Natural killer cell (primary cell): ENCODE measurements at regions not wholly inside any gene's neighbourhood (a gene's known extent, or its start where the extent isn't known, plus 50 kb on each side); places are given as distances from the start of the nearest gene placed in this dataset.

Experiments used
- ATAC-seq, 3 donors: fragments of 150-1000 bp in 2 of 3; fragments of 200-7000 bp in 1 of 3; cut with Tn5 transposase; 1 replicate in 1 of 3; 2 replicates in 2 of 3; pipeline ENCODE4 v1.10.0; 2021; ENCODE audit warnings: mild to moderate bottlenecking in 2 of 3, moderate library complexity in 2 of 3
- DNase-seq, 2 donors: peaks; one replicate each; pipeline versions ENCODE4 v3.0.0 to v3.0.0-alpha.2; 2013 to 2021; ENCODE audit warnings: mixed read lengths in 1 of 2
- H3K27ac ChIP-seq: one replicate; pipeline ENCODE4 v1.5.1; 2013; ENCODE audit warnings: mild to moderate bottlenecking, low read length
- H3K27me3 ChIP-seq: one replicate; pipeline ENCODE4 v1.6.1; 2013; ENCODE audit warnings: low read length; ENCODE audit not compliant: control insufficient read depth, insufficient read depth
- H3K36me3 ChIP-seq: one replicate; pipeline ENCODE4 v1.6.1; 2013; ENCODE audit warnings: low read length; ENCODE audit not compliant: control insufficient read depth, insufficient read depth
- H3K4me1 ChIP-seq: one replicate; pipeline ENCODE4 v1.6.1; 2013; ENCODE audit warnings: low read length; ENCODE audit not compliant: control insufficient read depth, insufficient read depth
- H3K4me3 ChIP-seq: one replicate; pipeline ENCODE4 v1.5.1; 2013; ENCODE audit warnings: low read length
- H3K9me3 ChIP-seq: one replicate; pipeline ENCODE4 v1.6.1; 2013; ENCODE audit warnings: low read length; ENCODE audit not compliant: control insufficient read depth, insufficient read depth
- H3K27ac Mint-ChIP-seq, 2 donors: one replicate each; pipeline ENCODE4 v1.8.0; 2022; ENCODE audit warnings: mild to moderate bottlenecking in 2 of 2, mixed read lengths in 2 of 2, moderate library complexity in 1 of 2
- H3K27me3 Mint-ChIP-seq, 2 donors: one replicate each; pipeline ENCODE4 v1.8.0; 2022; ENCODE audit warnings: low read depth in 2 of 2, mixed read lengths in 2 of 2
- H3K36me3 Mint-ChIP-seq: one replicate; pipeline ENCODE4 v1.8.0; 2022; ENCODE audit warnings: mixed read lengths
- H3K4me1 Mint-ChIP-seq, 2 donors: one replicate each; pipeline ENCODE4 v1.8.0; 2022; ENCODE audit warnings: mixed read lengths in 2 of 2
- H3K4me3 Mint-ChIP-seq: one replicate; pipeline ENCODE4 v1.8.0; 2022; ENCODE audit warnings: mild to moderate bottlenecking, moderate library complexity, mixed read lengths
- H3K9me3 Mint-ChIP-seq, 2 donors: one replicate each; pipeline ENCODE4 v1.8.0; 2022; ENCODE audit warnings: mixed read lengths in 2 of 2
- WGBS: methylation state at CpG from one replicate; pipeline ENCODE4 v1.1.7; 2013; ENCODE audit warnings: missing lambda C conversion rate; ENCODE audit not compliant: insufficient coverage; 5-methylcytosine and 5-hydroxymethylcytosine counted together
- intact Hi-C: fragments of 100-400 bp; cut with micrococcal nuclease; formaldehyde crosslinking; loops from one replicate; pipeline ENCODE4 v1.14.2; 2022
- TF ChIP-seq, protein P1 (sequence below): fragments of 200-600 bp; IDR thresholded peaks from one replicate; pipeline ENCODE4 v1.8.0; 2022; ENCODE audit warnings: antibody characterized with exemption

DNA sequence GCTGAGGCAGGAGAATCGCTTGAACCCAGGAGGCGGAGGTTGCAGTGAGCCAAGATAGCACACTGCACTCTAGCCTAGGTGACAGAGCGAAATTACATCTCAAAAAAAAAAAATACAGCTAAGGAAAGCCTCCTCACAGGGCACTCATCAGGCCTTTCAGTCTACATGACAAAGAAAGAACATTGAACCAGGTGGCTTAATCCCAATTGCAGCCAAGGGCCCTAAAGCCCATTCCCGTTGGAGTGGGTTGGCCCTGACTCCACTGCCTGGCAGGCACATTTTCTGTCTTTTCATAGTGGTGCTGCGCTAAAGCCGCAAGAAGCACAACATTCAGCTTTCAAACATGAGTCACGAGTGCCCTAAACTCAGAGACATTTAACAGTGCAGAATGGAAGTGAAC, 372.5 kb downstream of the RNF144A start:
- no peaks in the 10 kb centered on the region for H3K4me1 Mint-ChIP-seq
- Histone ChIP-seq H3K27ac (no peak overlapping the region), H3K4me3 (no peak overlapping the region), H3K27me3 (no peaks in the 10 kb centered on the region), H3K36me3 (no peaks in the 10 kb centered on the region), H3K9me3 (no peaks in the 10 kb centered on the region), H3K4me1 (no peaks in the 10 kb centered on the region)
- DNase-seq = no peak
- no peak for ATAC-seq
- H3K27me3 Mint-ChIP-seq = peaks cover under 1 to 26% of the 10 kb centered on the region in 2 donors
- H3K9me3 Mint-ChIP-seq = no peaks in the 10 kb centered on the region
- H3K27ac Mint-ChIP-seq = no peak overlapping the region
- H3K36me3 Mint-ChIP-seq = no peaks in the 10 kb centered on the region
- WGBS = 94% methylated on average over 7 of the region's 7 CpGs
- H3K4me3 Mint-ChIP-seq = no peak overlapping the region
- TF ChIP-seq, protein P1, sequence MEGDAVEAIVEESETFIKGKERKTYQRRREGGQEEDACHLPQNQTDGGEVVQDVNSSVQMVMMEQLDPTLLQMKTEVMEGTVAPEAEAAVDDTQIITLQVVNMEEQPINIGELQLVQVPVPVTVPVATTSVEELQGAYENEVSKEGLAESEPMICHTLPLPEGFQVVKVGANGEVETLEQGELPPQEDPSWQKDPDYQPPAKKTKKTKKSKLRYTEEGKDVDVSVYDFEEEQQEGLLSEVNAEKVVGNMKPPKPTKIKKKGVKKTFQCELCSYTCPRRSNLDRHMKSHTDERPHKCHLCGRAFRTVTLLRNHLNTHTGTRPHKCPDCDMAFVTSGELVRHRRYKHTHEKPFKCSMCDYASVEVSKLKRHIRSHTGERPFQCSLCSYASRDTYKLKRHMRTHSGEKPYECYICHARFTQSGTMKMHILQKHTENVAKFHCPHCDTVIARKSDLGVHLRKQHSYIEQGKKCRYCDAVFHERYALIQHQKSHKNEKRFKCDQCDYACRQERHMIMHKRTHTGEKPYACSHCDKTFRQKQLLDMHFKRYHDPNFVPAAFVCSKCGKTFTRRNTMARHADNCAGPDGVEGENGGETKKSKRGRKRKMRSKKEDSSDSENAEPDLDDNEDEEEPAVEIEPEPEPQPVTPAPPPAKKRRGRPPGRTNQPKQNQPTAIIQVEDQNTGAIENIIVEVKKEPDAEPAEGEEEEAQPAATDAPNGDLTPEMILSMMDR = no peak
- intact Hi-C loops = no loop called here

DNA sequence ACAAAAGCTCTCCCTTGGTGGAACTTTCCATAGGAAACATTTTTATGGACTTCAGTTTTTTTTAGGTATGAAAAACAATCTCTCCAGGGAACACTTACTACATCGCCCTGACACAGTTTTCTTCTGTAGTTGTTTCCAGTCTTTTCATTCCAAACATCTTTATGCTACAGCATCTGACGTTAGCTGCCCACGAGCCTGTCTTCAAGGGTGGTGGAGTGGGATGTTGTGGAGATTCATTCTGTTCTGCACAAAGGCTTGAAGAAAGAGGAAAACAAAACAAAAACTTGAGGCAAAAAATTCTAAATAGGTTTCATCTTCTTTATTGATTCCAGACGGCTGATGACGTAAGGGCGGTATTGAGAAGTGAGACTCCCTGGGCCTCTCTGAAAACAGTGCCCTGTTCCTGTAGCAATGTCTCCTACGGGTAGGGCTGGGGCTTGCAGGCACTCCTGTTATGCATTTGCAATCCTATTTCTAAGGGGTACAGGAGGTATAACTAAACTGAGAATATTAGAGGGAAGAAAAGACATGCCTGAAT, 375.0 kb downstream of the RNF144A start:
- TF ChIP-seq, protein P1 = no peak
- no peaks in the 10 kb centered on the region for H3K4me1 Mint-ChIP-seq
- H3K27ac ChIP-seq = no peak overlapping the region
- 91% methylated on average over 6 of the region's 7 CpGs for WGBS
- DNase-seq = no peak
- H3K9me3 Mint-ChIP-seq = no peaks in the 10 kb centered on the region
- H3K4me3 Mint-ChIP-seq = no peak overlapping the region
- H3K36me3 Mint-ChIP-seq = no peaks in the 10 kb centered on the region
- no peak overlapping the region for H3K27ac Mint-ChIP-seq
- H3K36me3 ChIP-seq = no peaks in the 10 kb centered on the region
- H3K9me3 ChIP-seq = no peaks in the 10 kb centered on the region
- no peaks in the 10 kb centered on the region for H3K27me3 ChIP-seq
- peaks cover 0 to 28% of the 10 kb centered on the region in 2 donors for H3K27me3 Mint-ChIP-seq
- ATAC-seq = no peak
- intact Hi-C loops = no loop called here
- H3K4me1 ChIP-seq = no peaks in the 10 kb centered on the region
- no peak overlapping the region for H3K4me3 ChIP-seq

DNA sequence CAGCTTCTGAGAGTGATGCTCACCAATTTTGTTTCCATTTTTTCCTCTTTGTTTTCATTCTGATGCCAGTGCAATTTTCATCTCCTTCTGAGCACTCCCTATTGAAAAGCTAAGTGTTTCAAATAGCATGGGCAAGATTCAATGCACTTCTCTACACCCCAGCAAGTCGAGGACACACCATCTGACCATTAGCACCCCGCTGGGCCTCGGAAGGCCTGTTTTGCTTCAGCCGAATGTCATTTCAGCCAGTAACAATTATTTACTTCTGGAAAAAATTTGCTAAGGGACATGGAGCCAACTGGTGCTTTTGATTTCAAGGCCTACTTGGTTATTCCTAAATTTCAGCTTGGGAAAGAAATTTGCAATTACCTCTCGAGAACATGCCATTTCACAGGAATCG, 392.4 kb downstream of the RNF144A start:
- DNase-seq (no peak), ATAC-seq (no peak)
- Mint-ChIP-seq H3K27ac (no peak overlapping the region), H3K36me3 (no peaks in the 10 kb centered on the region), H3K4me3 (no peak overlapping the region), H3K9me3 (no peaks in the 10 kb centered on the region), H3K4me1 (no peaks in the 10 kb centered on the region), H3K27me3 (peaks cover 8 to 12% of the 10 kb centered on the region in 2 donors)
- 92% methylated on average over 5 of the region's 6 CpGs for WGBS
- TF ChIP-seq, protein P1 = no peak
- H3K9me3 ChIP-seq = no peaks in the 10 kb centered on the region
- H3K4me1 ChIP-seq = no peaks in the 10 kb centered on the region
- no peaks in the 10 kb centered on the region for H3K36me3 ChIP-seq
- H3K27ac ChIP-seq = no peak overlapping the region
- no peaks in the 10 kb centered on the region for H3K27me3 ChIP-seq
- intact Hi-C loops = no loop called here
- no peak overlapping the region for H3K4me3 ChIP-seq

GRCh38 chr2:7324706-7325105, 407.5 kb downstream of the RNF144A start:
- 87% methylated on average over 24 of the region's 24 CpGs for WGBS
- peaks cover 0 to 6% of the 10 kb centered on the region in 2 donors for H3K4me1 Mint-ChIP-seq

More at GRCh38 chr2:7324706-7325105, 407.5 kb downstream of the RNF144A start:
- Mint-ChIP-seq H3K9me3 (no peaks in the 10 kb centered on the region), H3K27ac (no peak overlapping the region), H3K4me3 (no peak overlapping the region), H3K36me3 (no peaks in the 10 kb centered on the region), H3K27me3 (peaks cover 15 to 55% of the 10 kb centered on the region in 2 donors)
- Histone ChIP-seq H3K4me1 (no peaks in the 10 kb centered on the region), H3K36me3 (no peaks in the 10 kb centered on the region), H3K4me3 (no peak overlapping the region), H3K27ac (no peak overlapping the region), H3K27me3 (peaks cover 3% of the 10 kb centered on the region), H3K9me3 (no peaks in the 10 kb centered on the region)
- DNase-seq (no peak), ATAC-seq (no peak)
- TF ChIP-seq, protein P1 = no peak
- intact Hi-C loops = no loop called here
